ENCODE measurements at regions not wholly inside any gene's neighbourhood (a gene's known extent, or its start where the extent isn't known, plus 50 kb on each side); places are given as distances from the start of the nearest gene placed in this dataset.
"Not testable (repeated sequence)": the region's sequence is repeated elsewhere in the genome, so short reads cannot be mapped to it uniquely, and the experiment has no call there.

- TF ChIP-seq TAF1 (IDR thresholded peaks at IDR 0.05; ENCODE audit: borderline replicate concordance, low read depth, low read length) (no peak), POLR2AphosphoS5 (IDR thresholded peaks at IDR 0.05; ENCODE audit: low read depth, low read length) (no peak), POLR2A (IDR thresholded peaks at IDR 0.05; ENCODE audit: low read depth, low read length) (no peak)
- DNase-seq (ENCODE audit: insufficient read length) (no peak), FAIRE-seq (no peak)
Measured at GRCh38 chr7:142540371-142540770, 208.9 kb upstream of the PRSS1 start.

- FAIRE-seq = no peak
- no peak for TF ChIP-seq POLR2AphosphoS5 (IDR thresholded peaks at IDR 0.05; ENCODE audit: low read depth, low read length)
- TF ChIP-seq POLR2A (IDR thresholded peaks at IDR 0.05; ENCODE audit: low read depth, low read length) = no peak
- TF ChIP-seq TAF1 (IDR thresholded peaks at IDR 0.05; ENCODE audit: borderline replicate concordance, low read depth, low read length) = no peak
- DNase-seq (ENCODE audit: insufficient read length) = no peak
Measured at GRCh38 chr7:142539901-142540300, 209.4 kb upstream of the PRSS1 start.

GRCh38 chr7:142537760-142538159 lies 211.5 kb upstream of the PRSS1 start:
- no peak for DNase-seq (ENCODE audit: insufficient read length)
- no peak for FAIRE-seq
- TF ChIP-seq TAF1 (IDR thresholded peaks at IDR 0.05; ENCODE audit: borderline replicate concordance, low read depth, low read length) (no peak), POLR2AphosphoS5 (IDR thresholded peaks at IDR 0.05; ENCODE audit: low read depth, low read length) (no peak), POLR2A (IDR thresholded peaks at IDR 0.05; ENCODE audit: low read depth, low read length) (no peak)

GRCh38 chr7:142535123-142535779 lies 214.0 kb upstream of the PRSS1 start:
- FAIRE-seq (no peak), DNase-seq (ENCODE audit: insufficient read length) (no peak)
- TF ChIP-seq TAF1 (IDR thresholded peaks at IDR 0.05; ENCODE audit: borderline replicate concordance, low read depth, low read length) (no peak), POLR2A (IDR thresholded peaks at IDR 0.05; ENCODE audit: low read depth, low read length) (no peak), POLR2AphosphoS5 (IDR thresholded peaks at IDR 0.05; ENCODE audit: low read depth, low read length) (no peak)

GRCh38 chr7:142534726-142535122 lies 214.5 kb upstream of the PRSS1 start:
- no peak for DNase-seq (ENCODE audit: insufficient read length)
- TF ChIP-seq POLR2AphosphoS5 (IDR thresholded peaks at IDR 0.05; ENCODE audit: low read depth, low read length) = no peak
- no peak for TF ChIP-seq POLR2A (IDR thresholded peaks at IDR 0.05; ENCODE audit: low read depth, low read length)
- TF ChIP-seq TAF1 (IDR thresholded peaks at IDR 0.05; ENCODE audit: borderline replicate concordance, low read depth, low read length) = no peak
- no peak for FAIRE-seq

- FAIRE-seq = no peak
- TF ChIP-seq POLR2AphosphoS5 (IDR thresholded peaks at IDR 0.05; ENCODE audit: low read depth, low read length) = no peak
- no peak for TF ChIP-seq TAF1 (IDR thresholded peaks at IDR 0.05; ENCODE audit: borderline replicate concordance, low read depth, low read length)
- no peak for TF ChIP-seq POLR2A (IDR thresholded peaks at IDR 0.05; ENCODE audit: low read depth, low read length)
- no peak for DNase-seq (ENCODE audit: insufficient read length)
Measured at GRCh38 chr7:142533920-142534319, 215.4 kb upstream of the PRSS1 start.

- DNase-seq (ENCODE audit: insufficient read length) = no peak
- no peak for TF ChIP-seq POLR2AphosphoS5 (IDR thresholded peaks at IDR 0.05; ENCODE audit: low read depth, low read length)
- no peak for TF ChIP-seq POLR2A (IDR thresholded peaks at IDR 0.05; ENCODE audit: low read depth, low read length)
- no peak for TF ChIP-seq TAF1 (IDR thresholded peaks at IDR 0.05; ENCODE audit: borderline replicate concordance, low read depth, low read length)
- FAIRE-seq = no peak
Measured at GRCh38 chr7:142529591-142529990, 219.7 kb upstream of the PRSS1 start.

GRCh38 chr7:142528608-142529408 lies 220.5 kb upstream of the PRSS1 start:
- no peak for FAIRE-seq
- DNase-seq (ENCODE audit: insufficient read length) = no peak
- TF ChIP-seq TAF1 (IDR thresholded peaks at IDR 0.05; ENCODE audit: borderline replicate concordance, low read depth, low read length) (no peak), POLR2AphosphoS5 (IDR thresholded peaks at IDR 0.05; ENCODE audit: low read depth, low read length) (no peak), POLR2A (IDR thresholded peaks at IDR 0.05; ENCODE audit: low read depth, low read length) (no peak)

- FAIRE-seq (no peak), DNase-seq (ENCODE audit: insufficient read length) (no peak)
- no peak for TF ChIP-seq POLR2A (IDR thresholded peaks at IDR 0.05; ENCODE audit: low read depth, low read length)
- TF ChIP-seq TAF1 (IDR thresholded peaks at IDR 0.05; ENCODE audit: borderline replicate concordance, low read depth, low read length) = no peak
- no peak for TF ChIP-seq POLR2AphosphoS5 (IDR thresholded peaks at IDR 0.05; ENCODE audit: low read depth, low read length)
Measured at GRCh38 chr7:142523821-142524460, 225.3 kb upstream of the PRSS1 start.

- TF ChIP-seq POLR2A (IDR thresholded peaks at IDR 0.05; ENCODE audit: low read depth, low read length) = no peak
- no peak for TF ChIP-seq POLR2AphosphoS5 (IDR thresholded peaks at IDR 0.05; ENCODE audit: low read depth, low read length)
- no peak for TF ChIP-seq TAF1 (IDR thresholded peaks at IDR 0.05; ENCODE audit: borderline replicate concordance, low read depth, low read length)
- FAIRE-seq = no peak
Measured at GRCh38 chr7:142522735-142523134, 226.5 kb upstream of the PRSS1 start.

GRCh38 chr7:142520885-142521284 lies 228.4 kb upstream of the PRSS1 start:
- FAIRE-seq; DNase-seq (ENCODE audit: insufficient read length): not testable (repeated sequence)

More at GRCh38 chr7:142522735-142523134, 226.5 kb upstream of the PRSS1 start:
- no peak for DNase-seq (ENCODE audit: insufficient read length)

- DNase-seq (ENCODE audit: insufficient read length); FAIRE-seq: not testable (repeated sequence)
Measured at GRCh38 chr7:142520455-142520854, 228.8 kb upstream of the PRSS1 start.

All from GM12892 (cell line).